Ecto neural progenitor cell (in vitro differentiated cells): ENCODE measurements at regions not wholly inside any gene's neighbourhood (a gene's known extent, or its start where the extent isn't known, plus 50 kb on each side); places are given as distances from the start of the nearest gene placed in this dataset.

ENCODE experiments used
- DNase-seq: peaks from one replicate; pipeline ENCODE4 v3.0.0-alpha.2; 2018; ENCODE audit warnings: low spot score

DNA sequence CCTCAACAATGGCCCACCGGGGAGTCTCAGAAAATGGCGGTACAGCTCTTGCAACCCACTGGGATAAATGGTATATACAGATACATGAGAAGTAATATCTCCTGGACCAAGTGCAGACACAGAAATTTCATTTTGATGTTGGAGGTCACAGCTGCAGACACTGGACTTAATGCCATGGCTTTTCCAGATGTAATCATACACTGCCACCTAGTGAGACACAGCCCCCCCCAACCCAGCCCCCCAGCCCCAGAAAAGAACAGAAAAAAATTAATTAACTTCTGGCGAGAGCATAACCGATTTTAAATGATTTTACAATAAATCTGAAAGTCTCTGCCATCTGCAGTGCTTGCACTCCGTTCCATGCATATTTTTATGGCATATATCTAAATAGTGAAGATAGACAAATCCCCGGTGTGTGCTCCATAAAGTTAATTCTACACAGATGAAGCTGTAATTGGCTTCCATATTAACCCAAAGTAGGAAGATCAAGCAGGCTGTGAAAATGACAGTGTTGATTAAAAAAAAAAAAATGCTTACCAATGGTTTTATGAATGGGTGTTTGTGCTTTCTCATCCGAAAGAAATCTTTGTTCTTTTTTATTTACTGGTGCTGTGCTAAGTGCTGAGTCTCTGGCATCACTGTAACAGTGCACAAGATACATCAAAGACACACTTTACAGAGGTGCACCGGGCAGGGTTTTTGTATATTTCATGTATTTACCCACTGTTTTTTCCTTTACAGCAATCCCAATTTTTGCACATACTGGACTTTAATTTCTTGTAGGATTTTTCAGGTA is 804.1 kb downstream of the TFAP2A start:
- DNase-seq: no peak

- DNase-seq: peak; percentile 52
Observed at GRCh38 chr6:9606435-9607134, 808.3 kb downstream of the TFAP2A start.

GRCh38 chr6:9594746-9595145 is 820.1 kb downstream of the TFAP2A start:
- DNase-seq: no peak

DNA sequence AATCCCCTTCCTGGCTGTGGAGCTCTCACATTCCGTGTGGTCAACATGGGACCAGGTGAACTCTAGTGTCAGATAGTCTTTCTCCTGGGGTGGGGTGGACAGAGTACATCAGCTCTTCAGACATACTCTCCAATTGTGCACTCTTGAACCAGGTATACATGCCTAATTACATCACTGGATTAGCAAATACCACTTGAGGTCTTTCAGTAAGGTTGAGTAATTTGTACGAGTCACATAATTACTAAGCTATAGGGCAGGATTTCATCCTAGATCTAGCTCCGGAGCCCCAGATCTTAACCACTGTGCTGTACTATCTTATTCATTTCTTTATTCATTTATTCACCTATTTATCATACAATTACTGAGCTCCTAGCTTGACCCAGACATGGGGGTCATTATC is 821.3 kb downstream of the TFAP2A start:
- no peak for DNase-seq

- no peak for DNase-seq
Observed at GRCh38 chr6:9583753-9584352, 831.0 kb downstream of the TFAP2A start.

DNA sequence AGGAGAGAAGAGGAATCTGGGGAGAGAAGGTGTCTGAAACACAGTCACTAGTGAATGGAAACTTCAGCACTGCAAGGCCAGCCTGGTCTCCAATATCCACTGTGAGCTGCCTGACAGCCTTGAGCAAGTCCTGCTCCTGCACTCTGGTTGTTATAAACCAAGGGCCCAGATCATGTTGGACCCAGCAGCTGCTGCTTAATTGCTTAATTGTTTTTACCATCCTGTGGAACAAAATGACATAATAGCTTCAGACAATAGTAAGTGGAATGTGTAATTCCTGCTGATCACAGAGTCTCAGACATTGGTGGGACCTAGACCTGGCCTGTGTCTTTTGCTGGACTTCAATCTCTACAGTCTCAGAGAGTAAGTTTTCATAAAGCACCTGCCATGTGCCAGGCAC is 833.7 kb downstream of the TFAP2A start:
- no peak for DNase-seq

DNA sequence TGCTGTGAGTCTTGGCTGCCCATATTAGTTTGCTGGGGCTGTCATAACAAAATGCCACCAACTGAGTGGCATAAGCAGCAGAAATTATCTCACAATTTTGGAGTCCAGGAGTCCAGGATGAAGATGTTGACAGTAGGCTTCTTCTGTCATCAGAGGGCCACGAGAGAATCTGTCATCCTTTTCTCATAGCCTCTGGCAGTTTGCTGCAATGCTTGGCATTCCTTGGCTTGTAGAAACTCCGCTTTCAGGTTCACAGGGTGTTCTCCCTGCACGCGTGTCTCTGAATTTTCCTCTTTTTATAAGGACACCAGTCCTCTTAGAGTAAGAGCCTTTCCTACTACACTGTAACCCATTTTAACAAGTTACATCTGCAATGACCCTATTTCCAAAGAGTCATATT is 838.4 kb downstream of the TFAP2A start:
- DNase-seq: no peak

DNA sequence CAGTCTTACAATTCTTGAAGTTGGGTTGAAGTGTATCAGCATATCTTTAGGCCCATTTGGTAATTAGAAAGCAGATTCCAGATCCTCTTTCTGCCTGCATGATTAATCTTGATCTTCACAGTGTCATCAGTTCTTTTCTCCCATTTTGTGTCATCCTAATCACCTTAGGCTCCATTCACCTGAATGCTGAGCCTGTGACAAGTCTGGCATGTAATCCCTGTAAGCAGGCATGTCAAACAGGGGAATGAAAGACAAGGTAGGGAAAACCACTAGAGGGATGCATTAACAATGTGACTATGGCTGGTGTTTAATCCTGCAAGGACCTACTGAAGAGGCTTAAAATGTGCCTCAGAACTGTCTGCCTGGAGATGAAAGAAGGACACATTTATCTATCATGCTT is 848.8 kb downstream of the TFAP2A start:
- DNase-seq: no peak

- DNase-seq: no peak
Observed at GRCh38 chr6:9564021-9564420, 850.9 kb downstream of the TFAP2A start.

DNA sequence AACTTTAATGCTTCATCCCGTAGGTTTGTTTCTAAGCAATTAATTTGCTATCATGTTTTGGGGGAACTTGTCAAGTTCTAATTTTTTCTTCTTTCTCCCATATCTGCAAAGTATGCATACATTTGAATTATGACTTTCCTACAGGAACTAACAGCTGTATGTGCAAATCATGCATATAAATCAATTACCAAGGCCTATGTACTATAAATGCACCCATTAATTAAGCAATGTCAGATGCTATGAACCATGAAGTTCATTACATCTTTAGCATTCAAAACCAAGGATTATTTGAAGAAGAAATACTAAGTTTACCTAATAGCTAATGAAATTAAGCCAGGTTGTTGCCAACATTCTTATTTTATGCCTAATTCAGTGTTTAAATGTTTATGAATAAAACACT is 851.3 kb downstream of the TFAP2A start:
- no peak for DNase-seq

DNA sequence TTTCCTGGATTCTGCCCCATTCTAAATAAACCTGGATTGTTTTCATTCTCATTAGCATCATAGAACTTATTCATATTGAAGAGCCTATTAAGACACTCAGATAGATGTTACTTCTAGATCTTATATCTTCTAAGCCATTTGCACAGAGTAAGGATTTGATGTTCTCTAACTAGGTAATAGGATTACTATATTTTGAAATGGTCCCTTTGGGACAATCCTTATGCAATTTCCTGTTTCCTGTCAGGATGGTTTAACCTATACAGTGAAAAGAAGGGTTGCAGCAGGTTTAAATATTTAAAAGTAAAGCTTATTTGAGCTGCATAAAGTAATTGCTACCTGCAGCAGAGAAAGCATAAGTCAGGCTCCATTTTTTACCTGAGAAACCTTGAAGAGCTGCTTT is 860.1 kb downstream of the TFAP2A start:
- DNase-seq: no peak

- DNase-seq: no peak
Observed at GRCh38 chr6:9554323-9554722, 860.6 kb downstream of the TFAP2A start.

- DNase-seq: no peak
Observed at GRCh38 chr6:9553002-9553401, 861.9 kb downstream of the TFAP2A start.

- DNase-seq: no peak
Observed at GRCh38 chr6:9543649-9544048, 871.2 kb downstream of the TFAP2A start.

GRCh38 chr6:9540534-9541126 is 874.2 kb downstream of the TFAP2A start:
- DNase-seq: no peak

GRCh38 chr6:9540126-9540525 is 874.7 kb downstream of the TFAP2A start:
- no peak for DNase-seq

DNA sequence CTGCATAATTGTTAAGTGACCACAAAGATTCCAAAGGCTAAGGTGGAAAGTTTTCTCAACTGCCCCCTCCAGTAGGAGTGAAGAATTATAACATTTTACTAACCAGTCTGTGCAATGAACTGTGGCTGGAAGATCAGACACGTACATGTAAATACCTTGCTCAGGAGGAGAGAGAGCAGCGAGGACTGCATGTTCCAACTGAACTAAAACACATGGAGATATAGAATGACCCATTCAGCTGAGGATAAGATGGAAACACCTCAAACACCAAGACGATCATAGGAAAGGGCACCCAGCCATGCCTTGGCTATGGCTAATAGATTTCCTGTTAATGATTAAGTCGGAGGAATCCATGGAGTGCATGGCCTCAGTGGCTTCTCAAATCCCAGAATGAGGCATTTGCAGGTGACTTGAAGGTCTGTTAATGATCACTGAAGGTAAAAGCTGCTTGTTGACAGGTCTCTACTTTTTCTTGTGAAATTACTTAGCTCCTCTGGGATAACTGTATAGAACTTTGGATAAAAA is 875.6 kb downstream of the TFAP2A start:
- no peak for DNase-seq

DNA sequence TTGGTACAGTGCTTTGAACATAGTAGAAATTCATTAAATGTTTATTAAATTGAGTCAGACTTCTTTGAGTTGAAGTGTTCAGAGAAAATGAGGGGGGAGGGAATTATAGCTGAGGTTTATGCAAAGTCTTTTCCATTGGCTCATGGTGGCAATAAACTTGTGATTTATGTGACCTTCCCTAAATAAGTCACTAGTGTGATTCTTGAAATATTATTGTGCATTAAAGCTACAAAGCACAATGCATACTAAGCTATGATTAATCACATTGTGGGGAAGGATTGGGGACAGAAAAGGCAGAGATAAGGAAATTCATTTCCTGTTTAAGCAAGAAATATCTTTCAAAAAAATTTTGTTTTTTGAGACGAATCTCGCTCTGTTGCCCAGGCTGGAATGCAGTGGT is 877.5 kb downstream of the TFAP2A start:
- DNase-seq: no peak

DNA sequence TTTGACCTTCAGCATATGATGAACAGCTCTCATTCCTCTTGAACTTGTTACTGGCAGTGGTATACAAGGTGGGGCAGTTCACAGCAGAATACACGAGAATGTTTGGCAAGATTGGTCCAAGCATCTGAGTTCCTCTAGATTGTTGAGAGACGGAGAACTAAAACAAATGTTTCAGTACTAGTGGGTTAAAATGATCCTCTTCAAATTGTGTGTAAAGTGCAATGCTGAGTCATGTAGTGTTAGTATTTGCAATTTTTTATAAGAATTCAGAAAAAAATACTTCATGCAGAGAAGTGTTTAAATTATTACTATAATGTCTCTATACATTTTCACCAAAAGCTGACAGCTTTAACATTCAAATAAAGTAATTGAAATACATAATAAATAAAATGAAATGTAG is 879.8 kb downstream of the TFAP2A start:
- no peak for DNase-seq

GRCh38 chr6:9532621-9533557 is 882.0 kb downstream of the TFAP2A start:
- DNase-seq: no peak

DNA sequence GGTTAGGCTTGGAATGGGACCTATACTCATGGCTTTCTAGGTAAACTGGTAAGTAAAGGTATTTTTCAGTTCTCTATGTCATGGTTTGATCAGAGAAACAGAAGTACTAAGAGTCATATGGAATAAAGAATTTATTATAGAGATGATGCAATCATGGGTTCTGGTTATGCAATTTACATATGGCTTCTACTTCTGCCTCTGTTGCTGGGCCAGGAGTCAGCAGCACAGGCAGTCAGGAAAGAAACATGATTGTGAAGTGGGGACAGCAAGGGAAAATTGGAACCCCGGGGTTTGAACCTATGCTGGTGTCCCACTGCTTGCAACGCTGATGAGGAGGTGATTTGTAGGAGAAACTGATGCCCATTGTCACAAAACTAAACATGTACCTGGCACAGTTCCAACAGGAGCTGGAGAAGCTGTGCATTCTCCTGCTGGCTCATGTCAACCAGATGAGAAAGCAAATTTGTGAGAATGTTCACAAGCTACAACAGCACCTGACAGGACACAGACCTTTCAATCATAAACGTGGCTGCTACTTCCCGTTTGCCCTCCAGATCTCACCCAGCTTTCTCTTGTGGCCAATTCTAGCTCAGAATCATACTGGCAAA is 887.1 kb downstream of the TFAP2A start:
- no peak for DNase-seq
